CD4-positive, alpha-beta T cell (primary cell): ENCODE measurements at regions not wholly inside any gene's neighbourhood (a gene's known extent, or its start where the extent isn't known, plus 50 kb on each side); places are given as distances from the start of the nearest gene placed in this dataset.

Experiments
- ATAC-seq: fragments of 200-7000 bp; cut with Tn5 transposase; one replicate; pipeline ENCODE4 v1.10.0; 2022; ENCODE audit warnings: mild to moderate bottlenecking; ENCODE audit not compliant: poor library complexity
- CTCF ChIA-PET: fragments of 350-600 bp; sonication (Branson Sonifier 250); formaldehyde crosslinking; loops from one replicate; lab custom pipeline; 2021; ENCODE audit warnings: antibody characterized with exemption, inconsistent platforms; lab: Charles Lee
- POLR2A ChIA-PET: fragments of 350-600 bp; sonication (Branson Sonifier 250); formaldehyde crosslinking; loops from one replicate; lab custom pipeline; 2021; ENCODE audit warnings: antibody characterized with exemption, inconsistent platforms; lab: Charles Lee
- DNase-seq, 14 experiments: peaks; one replicate each; pipeline ENCODE4 v3.0.0-alpha.2; 2013 to 2020; ENCODE audit warnings: mixed read lengths in 2 of 14
- H3K27ac ChIP-seq, 2 donors: one replicate each; pipeline versions ENCODE4 v1.5.1 to v1.7.0; 2013; ENCODE audit warnings: low read length in 2 of 2, low read depth in 1 of 2, mild to moderate bottlenecking in 1 of 2
- H3K27me3 ChIP-seq, 2 experiments: 1 replicate in 1 of 2; 2 replicates in 1 of 2; pipeline versions ENCODE4 v1.6.1 to v1.7.0; 2013; ENCODE audit warnings: low read length in 2 of 2, control low read depth in 1 of 2, mild to moderate bottlenecking in 1 of 2, moderate library complexity in 1 of 2; ENCODE audit not compliant: insufficient read depth in 2 of 2, control insufficient read depth in 1 of 2
- H3K36me3 ChIP-seq: one replicate; pipeline ENCODE4 v1.6.1; 2013; ENCODE audit warnings: low read length, control low read depth; ENCODE audit not compliant: insufficient read depth
- H3K4me1 ChIP-seq: one replicate; pipeline ENCODE4 v1.6.1; 2013; ENCODE audit warnings: low read length, control low read depth; ENCODE audit not compliant: insufficient read depth
- H3K4me3 ChIP-seq: one replicate; pipeline ENCODE4 v1.5.1; 2013; ENCODE audit warnings: mild to moderate bottlenecking, low read length, moderate library complexity
- H3K9me3 ChIP-seq, 2 experiments: 1 replicate in 1 of 2; 2 replicates in 1 of 2; pipeline versions ENCODE4 v1.6.1 to v1.7.0; 2013; ENCODE audit warnings: low read length in 2 of 2, mild to moderate bottlenecking in 2 of 2, control low read depth in 1 of 2, moderate library complexity in 1 of 2; ENCODE audit not compliant: control insufficient read depth in 1 of 2, insufficient read depth in 1 of 2
- H3K27ac Mint-ChIP-seq: one replicate; pipeline ENCODE4 v1.8.0; 2020; ENCODE audit warnings: mixed read lengths
- H3K27me3 Mint-ChIP-seq: one replicate; pipeline ENCODE4 v1.8.0; 2021; ENCODE audit warnings: mixed read lengths
- H3K36me3 Mint-ChIP-seq: one replicate; pipeline ENCODE4 v1.8.0; 2021; ENCODE audit warnings: low read depth, mixed read lengths
- H3K4me1 Mint-ChIP-seq: one replicate; pipeline ENCODE4 v1.8.0; 2021; ENCODE audit warnings: low read depth, mixed read lengths
- H3K4me3 Mint-ChIP-seq: one replicate; pipeline ENCODE4 v1.8.0; 2020; ENCODE audit warnings: mild to moderate bottlenecking, mixed read lengths
- H3K9me3 Mint-ChIP-seq: one replicate; pipeline ENCODE4 v1.8.0; 2020; ENCODE audit warnings: mixed read lengths
- CTCF ChIP-seq: fragments of 200-600 bp; IDR thresholded peaks from one replicate; pipeline ENCODE4 v1.8.0; 2022; ENCODE audit warnings: antibody characterized with exemption, mild to moderate bottlenecking
- intact Hi-C, 2 experiments: fragments of 100-400 bp; cut with DNase I in 1 of 2; cut with micrococcal nuclease in 1 of 2; formaldehyde crosslinking; loops; one replicate each; pipeline versions ENCODE4 v1.15.1 to v1.9.0; 2023 to 2025; cut with DNase I, micrococcal nuclease

GRCh38 chr13:88042489-88042888, 371.3 kb downstream of the SLITRK5 start:
- CTCF ChIA-PET, result no interaction called here
- Mint-ChIP-seq H3K4me3 (no peak overlapping the region), H3K27ac (no peak overlapping the region), H3K36me3 (no peaks in the 10 kb centered on the region), H3K4me1 (no peaks in the 10 kb centered on the region), H3K27me3 (no peaks in the 10 kb centered on the region), H3K9me3 (peaks cover 2% of the 10 kb centered on the region)
- Histone ChIP-seq H3K27ac (no peak overlapping the region), H3K4me1 (no peaks in the 10 kb centered on the region), H3K4me3 (no peak overlapping the region), H3K36me3 (no peaks in the 10 kb centered on the region), H3K9me3 (no peaks in the 10 kb centered on the region), H3K27me3 (no peaks in the 10 kb centered on the region)
- no peak for DNase-seq
- intact Hi-C loops, result no loop called here
- POLR2A ChIA-PET, result no interaction called here
- TF ChIP-seq CTCF, result no peak
- ATAC-seq, result no peak

GRCh38 chr13:88051746-88052482, 380.7 kb downstream of the SLITRK5 start:
- ATAC-seq, result no peak
- no peak overlapping the region for H3K4me3 ChIP-seq
- intact Hi-C loops, result no loop called here
- ChIA-PET POLR2A (no interaction called here), CTCF (no interaction called here)
- peaks cover 0 to 10% of the 10 kb centered on the region in 2 experiments for H3K9me3 ChIP-seq
- no peak overlapping the region for H3K4me3 Mint-ChIP-seq
- H3K4me1 Mint-ChIP-seq, result no peaks in the 10 kb centered on the region
- no peak overlapping the region for H3K27ac Mint-ChIP-seq
- no peak for TF ChIP-seq CTCF
- H3K9me3 Mint-ChIP-seq, result peaks cover 6% of the 10 kb centered on the region
- no peaks in the 10 kb centered on the region for H3K36me3 ChIP-seq
- no peaks in the 10 kb centered on the region for H3K27me3 ChIP-seq
- no peak for DNase-seq
- no peaks in the 10 kb centered on the region for H3K4me1 ChIP-seq
- H3K27ac ChIP-seq, result no peak overlapping the region
- no peaks in the 10 kb centered on the region for H3K27me3 Mint-ChIP-seq
- H3K36me3 Mint-ChIP-seq, result no peaks in the 10 kb centered on the region

- Histone ChIP-seq H3K4me1 (no peaks in the 10 kb centered on the region), H3K36me3 (no peaks in the 10 kb centered on the region), H3K9me3 (peaks cover 0 to 7% of the 10 kb centered on the region in 2 experiments), H3K27ac (no peak overlapping the region), H3K27me3 (no peaks in the 10 kb centered on the region), H3K4me3 (no peak overlapping the region)
- no peak overlapping the region for H3K27ac Mint-ChIP-seq
- intact Hi-C loops, result no loop called here
- H3K4me3 Mint-ChIP-seq, result no peak overlapping the region
- DNase-seq, result no peak
- no peaks in the 10 kb centered on the region for H3K36me3 Mint-ChIP-seq
- ChIA-PET POLR2A (interaction anchor here (0.6 kb wide), 1 partner anchor 368 kb away, joined by 3 read pairs; no protein-coding TSS in a partner anchor), CTCF (interaction anchor here (1.9 kb wide), 1 partner anchor 9 kb away, joined by 5 read pairs; no protein-coding TSS in a partner anchor)
- no peak for TF ChIP-seq CTCF
- H3K27me3 Mint-ChIP-seq, result no peaks in the 10 kb centered on the region
- no peaks in the 10 kb centered on the region for H3K4me1 Mint-ChIP-seq
- peaks cover 2% of the 10 kb centered on the region for H3K9me3 Mint-ChIP-seq
- no peak for ATAC-seq
These were observed 392.6 kb downstream of the SLITRK5 start for GRCh38 chr13:88063741-88064140.
